GM12892 (cell line): ENCODE measurements at regions not wholly inside any gene's neighbourhood (a gene's known extent, or its start where the extent isn't known, plus 50 kb on each side); places are given as distances from the start of the nearest gene placed in this dataset.

Experiments used
- POLR2A ChIP-seq: IDR thresholded peaks from 2 replicates; pipeline ENCODE4 v1.6.1; 2011; ENCODE audit warnings: low read depth, low read length, control low read depth
- TAF1 ChIP-seq: IDR thresholded peaks from 2 replicates; pipeline ENCODE4 v1.6.1; 2011; ENCODE audit warnings: low read depth, mild to moderate bottlenecking, control low read depth, low read length, borderline replicate concordance

DNA sequence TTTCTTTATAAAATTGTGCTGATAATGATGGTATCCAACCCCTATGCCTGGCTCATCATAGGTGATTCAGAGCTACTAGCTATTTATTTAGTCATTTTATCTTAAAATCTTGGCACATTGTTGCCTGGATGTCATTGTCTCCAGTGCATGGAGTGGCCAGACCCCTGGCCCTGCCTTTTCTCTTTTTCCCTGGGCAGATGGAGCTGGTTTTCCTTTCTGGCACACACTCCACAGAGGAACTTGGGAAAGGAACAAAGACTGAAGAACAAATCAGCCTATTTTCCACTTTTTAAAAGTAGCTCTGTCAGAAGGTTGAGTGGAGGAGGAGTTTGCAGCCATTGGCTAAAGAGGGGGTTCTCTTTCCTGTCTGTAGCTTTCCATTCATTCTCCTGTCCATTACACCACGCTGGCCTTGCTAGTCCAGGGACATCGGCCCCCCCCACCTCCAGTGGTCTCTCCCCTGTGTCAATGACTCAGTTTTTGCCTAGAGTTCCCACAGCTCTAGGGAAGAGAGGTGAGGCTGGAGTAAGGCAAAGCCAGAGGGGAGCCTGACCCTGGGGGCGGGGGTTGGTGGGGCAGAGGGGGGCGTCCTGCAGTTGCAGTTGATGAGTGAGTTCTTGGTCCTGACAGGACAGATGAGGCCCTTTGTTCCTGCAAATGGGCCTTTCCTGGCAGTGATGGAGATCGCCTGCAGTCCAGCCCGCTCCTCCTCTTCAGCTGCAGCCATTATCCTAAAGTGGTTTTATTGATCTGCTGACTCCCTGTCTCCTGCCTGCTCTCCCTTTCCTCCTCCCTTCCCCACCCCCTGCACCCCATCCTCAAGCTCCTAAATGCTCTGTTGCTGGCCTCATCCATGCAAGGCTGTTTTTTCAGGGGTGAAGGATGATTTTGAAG lies 774.5 kb downstream of the DHX35 start:
- TF ChIP-seq POLR2A (no peak), TAF1 (no peak)
